Thoracic aorta (tissue), 2 donors: ENCODE measurements at regions not wholly inside any gene's neighbourhood (a gene's known extent, or its start where the extent isn't known, plus 50 kb on each side); places are given as distances from the start of the nearest gene placed in this dataset.

ENCODE experiments used
- ATAC-seq: fragments of 150-250 bp; one replicate; pipeline ENCODE4 v1.8.0; 2017; ENCODE audit warnings: low read depth; ENCODE audit not compliant: insufficient number of reproducible peaks, low FRiP score
- DNase-seq: peaks from one replicate; pipeline ENCODE4 v3.0.0-alpha.2; 2020; ENCODE audit warnings: low spot score
- H3K27ac ChIP-seq, 2 donors: fragments of 200-600 bp; sonication (generic); 1 replicate in 1 of 2; 2 replicates in 1 of 2; pipeline ENCODE4 v1.5.1; 2016; ENCODE audit warnings: mild to moderate bottlenecking in 2 of 2, moderate library complexity in 2 of 2
- H3K27me3 ChIP-seq: fragments of 200-600 bp; sonication (generic); replicated peaks from 2 replicates; pipeline ENCODE4 v1.6.0; 2016; ENCODE audit warnings: mild to moderate bottlenecking; ENCODE audit not compliant: insufficient read depth
- H3K36me3 ChIP-seq: fragments of 200-600 bp; sonication (generic); one replicate; pipeline ENCODE4 v1.5.1; 2016
- H3K4me1 ChIP-seq, 2 donors: fragments of 200-600 bp; sonication (generic); 1 replicate in 1 of 2; 2 replicates in 1 of 2; pipeline versions ENCODE4 v1.5.1 to v1.6.0; 2016; ENCODE audit warnings: low read depth in 2 of 2, mild to moderate bottlenecking in 1 of 2; ENCODE audit not compliant: control insufficient read depth in 1 of 2
- H3K4me3 ChIP-seq: fragments of 200-600 bp; sonication (generic); 2 replicates; pipeline ENCODE4 v1.5.1; 2016; ENCODE audit warnings: mild to moderate bottlenecking
- H3K9me3 ChIP-seq: fragments of 200-600 bp; sonication (generic); 2 replicates; pipeline ENCODE4 v1.5.1; 2016
- CTCF ChIP-seq: fragments of 200-600 bp; sonication (generic); IDR thresholded peaks from one replicate; pipeline ENCODE4 v1.5.1; 2019; ENCODE audit warnings: antibody characterized with exemption

DNA sequence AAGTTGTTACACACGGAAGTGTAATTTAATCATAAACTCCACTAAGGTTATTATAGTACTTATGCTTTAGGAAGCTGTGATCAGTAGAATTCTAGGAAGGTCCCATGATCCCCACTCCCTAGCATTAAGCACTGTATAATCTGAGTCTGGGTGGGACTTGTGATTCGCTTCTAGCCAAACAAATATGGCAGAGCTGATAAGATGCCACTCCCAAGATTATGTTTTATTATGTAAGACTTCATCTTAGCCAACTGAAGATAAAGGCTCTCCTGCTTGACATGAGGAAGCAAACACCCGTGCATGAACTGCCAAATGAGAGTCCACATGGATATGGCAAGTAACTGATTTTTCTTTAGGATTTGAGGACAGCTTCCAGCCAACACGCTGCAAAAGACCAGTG is 186.4 kb upstream of the NDST3 start:
- Histone ChIP-seq H3K36me3 (no peaks in the 10 kb centered on the region), H3K4me3 (no peak overlapping the region), H3K4me1 (no peaks in the 10 kb centered on the region), H3K9me3 (no peaks in the 10 kb centered on the region), H3K27me3 (no peaks in the 10 kb centered on the region), H3K27ac (no peak overlapping the region)
- TF ChIP-seq CTCF, result no peak
- ATAC-seq, result no peak
- no peak for DNase-seq

GRCh38 chr4:117868201-117868600 is 166.1 kb upstream of the NDST3 start:
- Histone ChIP-seq H3K27ac (no peak overlapping the region), H3K4me3 (no peak overlapping the region), H3K4me1 (no peaks in the 10 kb centered on the region), H3K36me3 (no peaks in the 10 kb centered on the region), H3K27me3 (no peaks in the 10 kb centered on the region), H3K9me3 (no peaks in the 10 kb centered on the region)
- DNase-seq, result no peak
- TF ChIP-seq CTCF, result no peak
- no peak for ATAC-seq

DNA sequence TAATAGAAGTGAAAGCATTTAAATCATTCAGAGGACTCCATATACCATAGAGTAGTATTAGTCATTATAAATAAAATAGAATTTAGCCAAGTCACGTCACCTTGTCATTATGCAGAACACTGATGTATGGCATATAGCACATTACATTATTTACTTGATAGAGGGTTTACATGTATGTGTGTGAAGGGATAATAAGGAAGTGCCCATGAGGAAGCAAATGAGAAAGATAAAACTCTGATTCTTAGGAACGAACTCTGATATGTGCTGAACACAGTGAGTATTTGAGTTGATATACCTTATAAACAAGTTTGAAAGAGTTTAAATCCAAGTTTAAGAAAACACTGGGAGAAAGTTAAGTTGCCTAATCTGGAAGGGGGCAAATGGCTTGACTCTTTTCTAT is 160.5 kb upstream of the NDST3 start:
- DNase-seq (no peak), ATAC-seq (no peak)
- Histone ChIP-seq H3K4me3 (no peak overlapping the region), H3K9me3 (no peaks in the 10 kb centered on the region), H3K36me3 (no peaks in the 10 kb centered on the region), H3K27me3 (no peaks in the 10 kb centered on the region), H3K27ac (no peak overlapping the region), H3K4me1 (no peaks in the 10 kb centered on the region)
- TF ChIP-seq CTCF, result no peak

DNA sequence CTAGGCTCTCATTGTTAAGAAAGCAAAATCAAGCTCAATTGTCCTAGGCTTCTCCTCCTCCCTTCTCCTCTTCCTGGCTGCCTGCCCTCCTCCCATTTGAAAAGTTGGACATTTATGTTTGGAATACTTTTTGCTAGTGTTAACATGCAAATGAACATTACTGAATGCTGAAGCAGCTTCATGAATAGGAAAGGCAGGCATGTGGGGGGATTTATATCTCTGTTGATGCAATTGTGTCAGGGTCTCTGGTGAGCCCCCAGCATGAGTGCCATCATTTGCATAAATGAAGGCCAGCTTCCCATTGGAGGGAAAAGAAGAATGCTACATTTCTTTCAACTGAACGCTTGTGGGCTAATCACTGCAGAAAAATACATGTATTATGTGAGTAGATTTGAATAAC is 160.1 kb upstream of the NDST3 start:
- ATAC-seq (no peak), DNase-seq (no peak)
- H3K4me1 ChIP-seq, result no peaks in the 10 kb centered on the region
- no peaks in the 10 kb centered on the region for H3K36me3 ChIP-seq
- no peaks in the 10 kb centered on the region for H3K9me3 ChIP-seq
- TF ChIP-seq CTCF, result no peak
- H3K27ac ChIP-seq, result no peak overlapping the region
- no peaks in the 10 kb centered on the region for H3K27me3 ChIP-seq
- H3K4me3 ChIP-seq, result no peak overlapping the region

- DNase-seq (no peak), ATAC-seq (no peak)
- Histone ChIP-seq H3K9me3 (no peaks in the 10 kb centered on the region), H3K4me3 (no peak overlapping the region), H3K27me3 (no peaks in the 10 kb centered on the region), H3K27ac (no peak overlapping the region), H3K4me1 (no peaks in the 10 kb centered on the region), H3K36me3 (no peaks in the 10 kb centered on the region)
- no peak for TF ChIP-seq CTCF
Measured at GRCh38 chr4:117889978-117890377, 144.3 kb upstream of the NDST3 start.
